Osteocyte (in vitro differentiated cells): ENCODE measurements at regions not wholly inside any gene's neighbourhood (a gene's known extent, or its start where the extent isn't known, plus 50 kb on each side); places are given as distances from the start of the nearest gene placed in this dataset.
"Not testable (repeated sequence)": the region's sequence is repeated elsewhere in the genome, so short reads cannot be mapped to it uniquely, and the experiment has no call there.

Source experiments
- DNase-seq: peaks from one replicate; pipeline ENCODE4 v3.0.0; 2021; ENCODE audit warnings: mixed read lengths; ENCODE audit not compliant: unreplicated experiment; ENCODE audit errors: extremely low spot score
- H3K27ac Mint-ChIP-seq: one replicate; pipeline ENCODE4 v1.8.0; 2021; ENCODE audit warnings: mild to moderate bottlenecking, mixed read lengths; ENCODE audit not compliant: unreplicated experiment
- H3K27me3 Mint-ChIP-seq: one replicate; pipeline ENCODE4 v1.8.0; 2021; ENCODE audit warnings: mixed read lengths; ENCODE audit not compliant: unreplicated experiment
- H3K36me3 Mint-ChIP-seq: one replicate; pipeline ENCODE4 v1.8.0; 2021; ENCODE audit warnings: mixed read lengths; ENCODE audit not compliant: unreplicated experiment
- H3K4me1 Mint-ChIP-seq: one replicate; pipeline ENCODE4 v1.8.0; 2021; ENCODE audit warnings: mixed read lengths; ENCODE audit not compliant: unreplicated experiment
- H3K4me3 Mint-ChIP-seq: one replicate; pipeline ENCODE4 v1.8.0; 2021; ENCODE audit warnings: mild to moderate bottlenecking, moderate library complexity, mixed read lengths; ENCODE audit not compliant: unreplicated experiment
- H3K9me3 Mint-ChIP-seq: one replicate; pipeline ENCODE4 v1.8.0; 2021; ENCODE audit warnings: mixed read lengths; ENCODE audit not compliant: unreplicated experiment
- TF ChIP-seq, protein P1 (sequence below): fragments of 200-600 bp; sonication (generic); IDR thresholded peaks from 2 replicates; pipeline ENCODE4 v1.5.0; 2021; ENCODE audit warnings: antibody characterized with exemption, mild to moderate bottlenecking, moderate library complexity

DNA sequence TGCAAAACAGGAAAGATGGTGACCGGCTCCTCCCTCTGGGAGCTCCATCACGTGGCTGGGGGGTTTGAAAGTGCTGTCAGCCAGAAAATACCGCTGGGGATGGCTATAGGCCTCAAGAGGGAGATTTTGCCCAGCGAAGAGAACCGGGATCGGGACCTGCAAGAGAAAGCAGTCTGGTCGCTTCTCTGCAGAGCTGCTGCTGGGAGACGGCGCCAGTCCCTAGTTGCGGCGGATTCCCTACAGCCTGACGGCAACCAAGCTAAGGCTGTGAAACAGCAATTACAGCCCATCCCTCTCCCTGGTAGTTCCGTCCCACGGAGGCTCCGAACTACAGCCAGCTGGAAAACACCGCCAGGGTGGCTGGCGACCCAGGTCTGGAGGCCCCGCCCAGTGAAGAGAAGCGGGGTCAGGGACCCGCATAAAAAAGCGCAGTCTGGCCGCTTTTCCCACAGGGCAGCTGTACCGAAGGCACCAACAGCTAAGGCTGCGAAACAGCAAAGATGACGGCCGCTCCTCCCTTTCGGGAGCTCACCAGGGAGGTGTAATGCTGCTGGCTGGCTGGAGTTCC lies 238.1 kb upstream of the IRAK1BP1 start:
- no peak overlapping the region for H3K4me3 Mint-ChIP-seq
- H3K27me3 Mint-ChIP-seq: peaks cover 4% of the 10 kb centered on the region
- TF ChIP-seq, protein P1, sequence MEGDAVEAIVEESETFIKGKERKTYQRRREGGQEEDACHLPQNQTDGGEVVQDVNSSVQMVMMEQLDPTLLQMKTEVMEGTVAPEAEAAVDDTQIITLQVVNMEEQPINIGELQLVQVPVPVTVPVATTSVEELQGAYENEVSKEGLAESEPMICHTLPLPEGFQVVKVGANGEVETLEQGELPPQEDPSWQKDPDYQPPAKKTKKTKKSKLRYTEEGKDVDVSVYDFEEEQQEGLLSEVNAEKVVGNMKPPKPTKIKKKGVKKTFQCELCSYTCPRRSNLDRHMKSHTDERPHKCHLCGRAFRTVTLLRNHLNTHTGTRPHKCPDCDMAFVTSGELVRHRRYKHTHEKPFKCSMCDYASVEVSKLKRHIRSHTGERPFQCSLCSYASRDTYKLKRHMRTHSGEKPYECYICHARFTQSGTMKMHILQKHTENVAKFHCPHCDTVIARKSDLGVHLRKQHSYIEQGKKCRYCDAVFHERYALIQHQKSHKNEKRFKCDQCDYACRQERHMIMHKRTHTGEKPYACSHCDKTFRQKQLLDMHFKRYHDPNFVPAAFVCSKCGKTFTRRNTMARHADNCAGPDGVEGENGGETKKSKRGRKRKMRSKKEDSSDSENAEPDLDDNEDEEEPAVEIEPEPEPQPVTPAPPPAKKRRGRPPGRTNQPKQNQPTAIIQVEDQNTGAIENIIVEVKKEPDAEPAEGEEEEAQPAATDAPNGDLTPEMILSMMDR: no peak
- H3K36me3 Mint-ChIP-seq: no peaks in the 10 kb centered on the region
- no peaks in the 10 kb centered on the region for H3K9me3 Mint-ChIP-seq
- DNase-seq: no peak
- H3K4me1 Mint-ChIP-seq: no peaks in the 10 kb centered on the region
- no peak overlapping the region for H3K27ac Mint-ChIP-seq

DNA sequence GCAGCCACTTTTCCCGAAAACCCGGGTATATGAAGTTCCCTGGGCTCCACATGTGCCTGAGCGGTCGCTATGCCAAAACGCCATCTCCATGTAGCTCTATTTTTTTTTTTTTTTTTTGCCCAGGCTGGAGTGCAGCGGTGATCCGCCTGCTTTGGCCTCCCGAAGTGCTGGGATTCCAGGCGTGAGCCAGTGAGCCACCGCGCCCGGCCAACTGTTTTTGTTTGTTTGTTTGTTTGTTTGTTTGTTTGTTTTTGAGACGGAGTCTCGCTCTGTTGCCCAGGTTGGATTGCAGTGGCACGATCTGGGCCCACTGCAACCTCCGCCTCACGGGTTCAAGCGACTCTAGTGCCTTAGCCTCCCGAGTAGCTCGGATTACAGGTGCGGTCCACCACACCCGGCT lies 237.5 kb upstream of the IRAK1BP1 start:
- H3K36me3 Mint-ChIP-seq: no peaks in the 10 kb centered on the region
- TF ChIP-seq, protein P1: no peak
- H3K9me3 Mint-ChIP-seq: no peaks in the 10 kb centered on the region
- H3K4me1 Mint-ChIP-seq: no peaks in the 10 kb centered on the region
- no peak overlapping the region for H3K4me3 Mint-ChIP-seq
- no peak overlapping the region for H3K27ac Mint-ChIP-seq
- peaks cover 4% of the 10 kb centered on the region for H3K27me3 Mint-ChIP-seq
- DNase-seq: no peak

DNA sequence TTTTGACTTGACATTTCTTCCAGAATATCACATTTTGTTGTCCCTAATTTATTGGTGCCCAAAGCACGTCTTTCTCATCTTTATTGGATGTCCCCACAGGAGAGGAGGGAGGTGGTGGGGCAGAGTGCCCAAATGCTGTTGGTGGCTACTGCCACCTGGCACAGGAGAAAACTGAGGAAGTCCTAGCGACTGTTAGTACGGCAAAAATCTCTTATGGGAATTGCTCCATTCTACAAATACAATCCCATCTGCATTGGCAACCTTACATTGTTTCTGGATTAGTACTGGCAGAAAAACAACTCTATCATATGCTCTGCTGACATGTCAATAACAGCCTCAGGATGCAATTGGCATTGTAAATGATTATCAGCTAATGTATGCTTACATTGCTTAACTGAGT lies 235.4 kb upstream of the IRAK1BP1 start:
- Mint-ChIP-seq H3K27me3 (no peaks in the 10 kb centered on the region), H3K4me3 (no peak overlapping the region), H3K4me1 (no peaks in the 10 kb centered on the region), H3K36me3 (no peaks in the 10 kb centered on the region), H3K9me3 (no peaks in the 10 kb centered on the region), H3K27ac (no peak overlapping the region)
- DNase-seq: no peak
- TF ChIP-seq, protein P1: no peak

DNA sequence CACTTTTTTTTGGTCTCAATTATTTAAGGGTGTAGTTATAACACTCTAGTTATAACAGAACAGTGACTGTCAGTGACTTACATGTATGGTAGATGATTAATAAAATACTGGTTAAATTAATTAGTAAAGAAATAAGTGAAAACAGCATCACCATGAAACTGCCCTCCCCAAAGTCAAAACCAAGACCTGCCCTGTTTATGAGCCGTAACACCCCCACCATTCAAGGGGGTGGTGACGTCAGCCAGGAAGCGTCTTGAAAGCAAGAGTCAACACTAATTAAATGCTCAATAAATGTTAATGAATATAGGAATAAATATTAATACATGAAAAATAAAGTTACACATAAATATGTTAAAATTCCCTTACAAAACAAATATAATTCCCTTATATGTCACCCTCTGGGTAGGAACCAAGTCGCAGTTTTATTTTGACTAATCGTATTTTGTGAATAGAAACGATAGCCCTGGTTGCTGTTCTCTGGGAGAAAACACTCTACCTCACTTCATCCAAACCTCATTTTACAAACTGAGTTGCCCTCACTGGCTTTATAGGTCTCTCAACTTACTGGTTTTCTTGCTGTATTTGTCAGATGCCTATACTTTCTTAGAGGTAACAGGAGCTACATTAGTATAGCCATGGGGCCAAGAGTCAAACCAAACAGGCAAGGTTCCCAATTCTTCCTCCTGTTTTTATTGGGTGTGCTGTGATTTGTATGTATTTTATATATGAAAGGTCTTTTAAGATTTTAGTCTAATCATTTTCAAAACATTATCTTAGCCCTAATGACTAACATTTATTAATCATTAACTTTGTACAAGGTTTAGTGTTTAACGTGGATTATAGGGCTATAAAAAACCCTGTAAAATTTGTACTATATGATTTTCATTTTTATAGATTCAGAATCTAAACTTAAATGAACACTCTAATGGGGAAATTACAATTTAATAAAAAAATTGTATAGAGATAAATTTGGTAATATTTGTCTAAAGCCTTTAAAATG lies 227.9 kb upstream of the IRAK1BP1 start:
- H3K27me3 Mint-ChIP-seq: no peaks in the 10 kb centered on the region

DNA sequence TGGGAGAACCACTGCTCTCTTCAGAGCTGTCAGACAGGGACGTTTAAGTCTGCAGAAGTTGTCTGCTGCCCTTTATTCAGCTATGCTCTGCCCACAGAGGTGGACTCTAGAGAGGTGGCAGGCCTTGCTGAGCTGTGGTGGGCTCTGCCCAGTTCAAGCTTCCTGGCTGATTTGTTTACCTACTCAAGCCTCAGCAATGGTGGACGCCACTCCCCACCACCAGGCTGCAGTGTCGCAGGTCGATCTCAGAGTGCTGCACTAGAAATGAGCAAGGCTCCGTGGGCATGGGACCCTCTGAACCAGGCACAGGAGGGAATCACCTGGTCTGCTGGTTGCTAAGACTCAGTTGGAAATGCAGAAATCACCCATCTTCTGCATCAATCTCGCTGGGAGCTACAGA lies 223.4 kb upstream of the IRAK1BP1 start:
- Mint-ChIP-seq H3K27me3 (peaks cover 28% of the 10 kb centered on the region), H3K9me3 (peaks cover 25% of the 10 kb centered on the region)
- H3K4me3 Mint-ChIP-seq, DNase-seq, H3K27ac Mint-ChIP-seq, H3K36me3 Mint-ChIP-seq, H3K4me1 Mint-ChIP-seq: not testable (repeated sequence)

More for the DNA sequence above, 227.9 kb upstream of the IRAK1BP1 start:
- H3K9me3 Mint-ChIP-seq: peaks cover 12% of the 10 kb centered on the region
- H3K4me1 Mint-ChIP-seq: no peaks in the 10 kb centered on the region
- H3K27ac Mint-ChIP-seq: no peak overlapping the region
- no peak overlapping the region for H3K4me3 Mint-ChIP-seq
- no peak for DNase-seq
- TF ChIP-seq, protein P1: no peak
- H3K36me3 Mint-ChIP-seq: peaks cover 3% of the 10 kb centered on the region

DNA sequence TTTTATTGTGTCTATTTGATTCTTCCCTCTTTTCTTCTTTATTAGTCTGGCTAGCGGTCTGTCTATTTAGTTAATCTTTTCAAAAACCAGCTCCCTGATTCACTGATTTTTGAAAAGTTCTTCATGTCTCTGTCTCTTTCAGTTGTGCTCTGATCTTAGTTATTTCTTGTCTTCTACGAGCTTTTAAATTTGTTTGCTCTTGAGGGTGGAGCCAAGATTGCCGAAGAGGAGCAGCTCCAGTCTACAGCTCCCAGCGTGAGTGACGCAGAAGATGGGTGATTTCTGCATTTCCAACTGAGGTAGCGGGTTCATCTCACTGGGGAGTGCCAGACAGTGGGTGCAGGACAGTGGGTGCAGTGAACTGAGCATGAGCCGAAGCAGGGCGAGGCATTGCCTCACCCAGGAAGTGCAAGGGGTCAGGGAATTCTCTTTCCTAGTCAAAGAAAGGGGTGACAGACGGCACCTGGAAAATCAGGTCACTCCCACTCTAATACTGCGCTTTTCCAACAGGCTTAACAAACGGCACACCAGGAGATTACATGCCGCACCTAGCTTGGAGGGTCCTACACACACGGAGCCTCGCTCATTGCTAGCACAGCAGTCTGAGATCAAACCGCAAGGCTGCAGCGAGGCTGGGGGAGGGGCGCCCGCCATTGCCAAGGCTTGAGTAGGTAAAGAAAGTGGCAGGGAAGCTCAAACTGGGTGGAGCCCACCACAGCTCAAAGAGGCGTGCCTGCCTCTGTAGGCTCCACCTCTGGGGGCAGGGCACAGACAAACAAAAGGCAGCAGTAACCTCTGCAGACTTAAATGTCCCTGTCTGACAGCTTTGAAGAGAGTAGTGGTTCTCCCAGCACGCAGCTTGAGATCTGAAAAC lies 220.6 kb upstream of the IRAK1BP1 start:
- H3K4me3 Mint-ChIP-seq: peak overlapping the region; percentile 58
- H3K36me3 Mint-ChIP-seq, DNase-seq, H3K4me1 Mint-ChIP-seq, H3K27ac Mint-ChIP-seq: not testable (repeated sequence)
- H3K9me3 Mint-ChIP-seq: peaks cover 33% of the 10 kb centered on the region
- peaks cover 36% of the 10 kb centered on the region for H3K27me3 Mint-ChIP-seq

DNA sequence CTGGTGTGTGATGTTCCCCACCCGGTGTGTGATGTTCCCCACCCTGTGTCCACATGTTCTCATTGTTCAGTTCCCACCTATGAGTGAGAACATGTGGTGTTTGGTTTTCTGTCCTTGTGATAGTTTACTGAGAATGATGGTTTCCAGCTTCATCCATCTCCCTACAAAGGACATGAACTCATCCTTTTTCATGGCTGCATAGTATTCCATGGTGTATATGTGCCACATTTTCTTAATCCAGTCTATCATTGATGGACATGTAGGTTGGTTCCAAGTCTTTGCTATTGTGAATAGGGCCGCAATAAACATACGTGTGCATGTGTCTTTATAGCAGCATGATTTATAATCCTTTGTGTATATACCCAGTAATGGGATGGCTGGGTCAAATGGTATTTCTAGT lies 201.5 kb upstream of the IRAK1BP1 start:
- peaks cover 33% of the 10 kb centered on the region for H3K27me3 Mint-ChIP-seq
- DNase-seq, H3K4me1 Mint-ChIP-seq, H3K27ac Mint-ChIP-seq, H3K4me3 Mint-ChIP-seq, H3K9me3 Mint-ChIP-seq, H3K36me3 Mint-ChIP-seq: not testable (repeated sequence)
